Ectodermal cell (in vitro differentiated cells): ENCODE measurements at regions not wholly inside any gene's neighbourhood (a gene's known extent, or its start where the extent isn't known, plus 50 kb on each side); places are given as distances from the start of the nearest gene placed in this dataset.
"Not testable (repeated sequence)": the region's sequence is repeated elsewhere in the genome, so short reads cannot be mapped to it uniquely, and the experiment has no call there.

Experiments
- H3K27ac ChIP-seq: 2 replicates; pipeline ENCODE4 v1.7.0; 2013; ENCODE audit warnings: mild to moderate bottlenecking, low read depth, low read length; ENCODE audit not compliant: insufficient read depth, poor library complexity, severe bottlenecking
- H3K27me3 ChIP-seq: 2 replicates; pipeline ENCODE4 v1.7.0; 2013; ENCODE audit warnings: mild to moderate bottlenecking, low read length; ENCODE audit not compliant: insufficient read depth, control insufficient read depth, poor library complexity, severe bottlenecking
- H3K36me3 ChIP-seq: one replicate; pipeline ENCODE4 v1.7.0; 2013; ENCODE audit warnings: low read length; ENCODE audit not compliant: control insufficient read depth, insufficient read depth
- H3K4me1 ChIP-seq: one replicate; pipeline ENCODE4 v1.7.0; 2013; ENCODE audit warnings: low read length; ENCODE audit not compliant: control insufficient read depth, insufficient read depth
- H3K4me3 ChIP-seq: 2 replicates; pipeline ENCODE4 v1.7.0; 2013; ENCODE audit warnings: low read depth, low read length, control low read depth; ENCODE audit not compliant: insufficient read depth
- H3K9me3 ChIP-seq: 2 replicates; pipeline ENCODE4 v1.7.0; 2013; ENCODE audit warnings: mild to moderate bottlenecking, low read length, moderate library complexity; ENCODE audit not compliant: control insufficient read depth
- WGBS, 2 experiments: methylation state at CpG; one replicate each; pipeline ENCODE4 v1.1.7; 2013; ENCODE audit warnings: missing lambda C conversion rate in 2 of 2; 5-methylcytosine and 5-hydroxymethylcytosine counted together

DNA sequence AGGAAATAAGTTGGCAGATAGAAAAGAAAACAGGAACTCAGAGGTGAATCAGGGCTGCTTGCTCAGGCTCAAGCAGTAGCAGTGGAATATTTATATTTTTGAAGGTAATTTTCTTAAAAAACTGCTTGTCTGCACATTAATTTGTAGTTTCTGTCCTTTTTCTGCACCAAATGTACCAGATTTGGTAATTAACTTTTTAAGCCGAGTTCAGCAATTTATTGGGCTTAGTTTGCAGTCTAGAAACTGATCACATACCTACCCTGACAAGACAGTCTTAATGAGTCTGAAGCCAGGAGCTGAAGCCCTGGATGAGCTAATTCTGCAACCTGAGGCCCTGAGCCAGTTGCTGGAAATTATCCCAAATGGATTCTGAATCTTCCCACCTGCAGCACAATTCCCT lies 647.0 kb downstream of the TDRD15 start:
- Histone ChIP-seq H3K9me3 (no peaks in the 10 kb centered on the region), H3K27me3 (no peaks in the 10 kb centered on the region), H3K36me3 (no peaks in the 10 kb centered on the region), H3K27ac (no peak overlapping the region), H3K4me3 (no peak overlapping the region), H3K4me1 (no peaks in the 10 kb centered on the region)
- WGBS, 2 experiments = 95 to 100% methylated on average over 1 of the region's 1 CpG

DNA sequence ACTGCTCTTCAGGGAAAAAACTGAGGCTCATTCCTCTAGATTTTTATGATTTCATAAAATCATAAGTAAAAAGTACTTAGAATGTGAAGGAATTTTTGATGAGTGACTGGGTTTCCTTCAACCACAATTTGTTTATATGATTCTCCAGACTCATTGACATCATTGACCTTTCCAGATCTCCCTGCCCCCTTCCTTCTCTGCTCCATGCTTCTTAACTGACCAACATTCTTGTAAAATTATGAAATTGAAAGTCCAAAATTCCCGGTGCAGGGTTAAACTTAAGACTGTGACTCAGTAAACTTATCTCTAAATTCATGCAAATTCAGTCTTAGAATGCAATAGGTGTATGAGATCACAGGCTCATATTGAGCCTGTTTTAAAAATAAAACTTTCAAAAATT lies 648.9 kb downstream of the TDRD15 start:
- Histone ChIP-seq H3K36me3 (no peaks in the 10 kb centered on the region), H3K27ac (no peak overlapping the region), H3K4me1 (no peaks in the 10 kb centered on the region), H3K4me3 (no peak overlapping the region), H3K9me3 (no peaks in the 10 kb centered on the region), H3K27me3 (no peaks in the 10 kb centered on the region)
- WGBS, 2 experiments = 93 to 100% methylated on average over 1 of the region's 1 CpG

DNA sequence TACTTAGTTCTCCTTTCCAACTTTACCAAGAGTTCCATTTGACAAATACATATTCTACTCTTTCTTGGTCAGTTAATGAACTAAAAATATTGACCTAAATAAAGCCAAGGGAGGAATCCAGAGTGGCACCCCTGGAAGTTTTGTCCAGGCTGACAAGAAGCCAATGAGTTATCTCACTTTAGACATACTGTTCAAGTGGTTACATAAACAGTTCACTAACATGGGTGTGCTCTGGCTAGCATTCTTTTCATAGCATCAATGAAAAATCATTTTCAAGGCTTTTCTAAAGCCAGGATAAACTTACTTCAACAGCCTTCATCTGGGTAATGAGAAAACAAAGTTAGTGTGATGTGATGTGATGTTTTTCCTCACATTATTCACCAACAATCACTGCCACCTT lies 649.4 kb downstream of the TDRD15 start:
- no peaks in the 10 kb centered on the region for H3K9me3 ChIP-seq
- no peaks in the 10 kb centered on the region for H3K27me3 ChIP-seq
- H3K4me1 ChIP-seq = no peaks in the 10 kb centered on the region
- no peak overlapping the region for H3K4me3 ChIP-seq
- no peak overlapping the region for H3K27ac ChIP-seq
- H3K36me3 ChIP-seq = no peaks in the 10 kb centered on the region

DNA sequence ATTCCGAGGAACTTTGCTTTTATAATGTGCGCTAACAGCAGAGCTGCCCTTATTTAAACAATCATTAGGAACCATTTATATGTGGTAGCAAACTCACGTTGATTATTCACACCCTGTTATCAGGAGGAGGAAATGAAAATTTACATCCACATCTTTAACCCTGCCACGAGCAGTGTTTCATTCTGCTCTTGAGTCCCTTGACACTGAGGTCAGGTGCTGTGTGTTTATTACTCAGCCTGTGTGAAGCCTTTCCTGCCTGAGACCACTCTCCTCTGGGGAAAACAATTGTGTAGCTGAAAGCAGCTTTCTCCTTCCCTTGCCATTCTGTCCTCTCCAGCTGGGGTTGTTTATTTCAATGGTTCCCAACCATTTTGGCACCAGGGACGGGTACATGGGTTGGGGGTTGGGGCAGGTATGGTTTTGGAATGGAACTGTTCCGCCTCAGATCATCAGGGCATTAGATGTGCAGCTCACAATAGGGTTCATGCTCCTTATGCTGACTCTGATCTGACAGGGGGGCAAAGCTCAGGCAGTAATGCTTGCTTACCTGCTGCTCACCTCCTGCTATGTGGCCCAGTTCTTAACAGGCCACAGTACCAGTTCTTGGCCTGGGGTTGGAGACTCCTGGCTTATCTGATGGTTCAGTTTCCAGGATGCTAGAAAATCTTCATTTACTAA lies 651.1 kb downstream of the TDRD15 start:
- H3K4me1 ChIP-seq = no peaks in the 10 kb centered on the region
- WGBS, 2 experiments = 80 to 81% methylated on average over 6 of the region's 6 CpGs
- no peaks in the 10 kb centered on the region for H3K36me3 ChIP-seq
- no peak overlapping the region for H3K4me3 ChIP-seq
- no peak overlapping the region for H3K27ac ChIP-seq
- no peaks in the 10 kb centered on the region for H3K27me3 ChIP-seq
- H3K9me3 ChIP-seq = no peaks in the 10 kb centered on the region

DNA sequence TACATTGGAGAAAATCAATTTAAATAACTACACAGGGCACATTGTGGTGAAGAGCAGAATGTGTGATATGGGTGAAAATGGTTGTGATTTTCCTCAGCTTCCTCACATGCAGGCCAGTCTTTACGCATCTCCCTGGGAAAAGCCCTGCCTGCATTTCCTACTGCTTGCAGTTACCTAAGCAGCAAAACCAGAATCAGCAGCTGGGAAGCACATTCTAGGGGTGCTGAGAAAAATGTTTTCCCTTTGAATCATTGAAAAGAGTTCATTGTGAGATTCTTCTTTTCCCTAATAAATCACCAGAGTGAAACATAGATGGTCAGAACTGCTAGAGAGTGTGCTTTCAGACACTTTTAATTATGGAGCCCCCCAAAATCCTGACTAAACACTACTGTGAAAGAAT lies 656.0 kb downstream of the TDRD15 start:
- H3K27me3 ChIP-seq = no peaks in the 10 kb centered on the region
- no peak overlapping the region for H3K27ac ChIP-seq
- WGBS, 2 experiments = 95 to 100% methylated on average over 1 of the region's 1 CpG
- H3K9me3 ChIP-seq = no peaks in the 10 kb centered on the region
- no peaks in the 10 kb centered on the region for H3K4me1 ChIP-seq
- H3K4me3 ChIP-seq = no peak overlapping the region
- H3K36me3 ChIP-seq = no peaks in the 10 kb centered on the region

DNA sequence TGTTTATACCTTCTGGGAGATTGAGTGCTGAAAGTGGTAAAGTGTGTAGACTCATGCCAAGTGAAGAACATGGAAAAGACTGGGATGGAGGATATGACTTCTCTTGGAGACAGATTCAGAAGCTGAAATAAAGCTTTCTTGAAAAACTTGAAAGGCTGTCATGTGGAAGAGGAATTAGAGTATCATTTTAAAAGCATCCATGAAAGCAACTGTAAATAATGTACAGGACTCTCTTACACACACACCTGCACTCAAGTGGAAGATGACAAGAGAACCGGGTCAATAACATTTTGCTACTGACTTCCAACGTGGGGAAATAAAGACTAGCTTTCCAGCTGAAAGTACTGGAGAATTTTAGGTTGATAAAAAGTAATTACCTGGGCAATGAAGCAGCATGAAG lies 658.2 kb downstream of the TDRD15 start:
- 96 to 97% methylated on average over 2 of the region's 2 CpGs for WGBS, 2 experiments
- H3K4me3 ChIP-seq = no peak overlapping the region

DNA sequence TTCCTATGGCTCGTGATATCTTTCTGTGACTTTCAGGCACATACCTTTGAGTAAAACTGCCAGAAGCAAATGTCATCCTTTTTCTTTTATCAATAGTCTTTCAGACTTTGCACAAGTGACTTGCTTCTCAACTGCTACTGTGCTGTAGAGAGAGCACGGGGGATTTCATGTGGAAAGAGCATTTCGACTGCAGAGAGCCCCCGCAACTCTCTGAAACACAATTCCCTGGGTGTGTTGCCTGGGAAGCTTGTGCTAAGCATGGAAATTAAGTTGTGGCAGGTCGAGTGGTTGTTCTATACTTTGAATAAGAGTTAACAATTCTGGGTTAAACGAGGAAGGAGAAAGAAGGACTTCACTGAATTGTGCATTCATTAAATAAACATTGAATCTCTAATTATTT lies 659.1 kb downstream of the TDRD15 start:
- no peaks in the 10 kb centered on the region for H3K27me3 ChIP-seq

More for the DNA sequence above, 658.2 kb downstream of the TDRD15 start:
- Histone ChIP-seq H3K36me3 (no peaks in the 10 kb centered on the region), H3K27ac (no peak overlapping the region), H3K9me3 (no peaks in the 10 kb centered on the region), H3K4me1 (no peaks in the 10 kb centered on the region), H3K27me3 (no peaks in the 10 kb centered on the region)

DNA sequence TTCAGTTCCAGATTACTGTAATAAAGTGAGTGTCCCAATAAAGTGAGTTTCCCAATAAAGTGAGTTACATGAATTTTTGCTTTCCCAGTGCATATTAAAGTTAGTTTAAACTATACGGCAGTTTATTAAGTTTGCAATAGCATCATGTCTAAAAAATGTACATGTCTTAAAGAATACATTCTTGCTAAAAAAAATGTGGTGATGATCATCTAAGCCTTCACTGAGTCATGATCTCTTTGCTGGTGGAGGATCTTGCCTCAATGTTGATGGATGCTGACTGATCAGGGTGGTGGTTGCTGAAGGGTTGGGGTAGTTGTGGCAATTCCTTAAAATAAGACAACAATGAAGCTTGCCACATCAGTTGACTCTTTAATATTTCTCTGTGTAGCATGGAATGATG lies 664.2 kb downstream of the TDRD15 start:
- Histone ChIP-seq H3K27ac (no peak overlapping the region), H3K36me3 (no peaks in the 10 kb centered on the region), H3K4me3 (no peak overlapping the region), H3K9me3 (no peaks in the 10 kb centered on the region), H3K4me1 (no peaks in the 10 kb centered on the region), H3K27me3 (no peaks in the 10 kb centered on the region)
- no CpG with 5 or more reads among the region's 1 CpG for WGBS, 2 experiments

More for the DNA sequence above, 659.1 kb downstream of the TDRD15 start:
- no peaks in the 10 kb centered on the region for H3K36me3 ChIP-seq
- no peak overlapping the region for H3K27ac ChIP-seq
- 86 to 90% methylated on average over 5 to 6 of the region's 6 CpGs for WGBS, 2 experiments
- no peaks in the 10 kb centered on the region for H3K4me1 ChIP-seq
- no peaks in the 10 kb centered on the region for H3K9me3 ChIP-seq
- H3K4me3 ChIP-seq = no peak overlapping the region

DNA sequence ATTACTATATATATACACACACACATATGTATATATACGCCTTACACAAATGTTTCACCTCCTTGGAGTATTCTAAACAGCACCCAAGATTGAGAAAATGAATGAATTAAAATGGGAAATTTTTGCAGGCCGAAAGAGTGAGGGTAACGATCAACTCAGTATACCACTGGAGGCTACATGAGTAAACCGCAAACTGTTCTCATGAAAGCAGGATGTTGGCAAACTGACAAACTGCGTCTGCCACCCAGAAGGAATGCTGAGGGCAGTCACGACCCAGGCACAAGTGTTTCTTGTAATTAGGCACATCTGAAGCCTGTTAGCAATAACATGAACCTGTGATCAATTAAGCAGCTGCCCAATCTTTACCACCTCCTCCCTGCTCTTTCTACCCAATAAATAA lies 666.5 kb downstream of the TDRD15 start:
- H3K36me3 ChIP-seq, H3K9me3 ChIP-seq, H3K4me1 ChIP-seq, H3K27me3 ChIP-seq, H3K4me3 ChIP-seq, H3K27ac ChIP-seq: not testable (repeated sequence)
- 89 to 91% methylated on average over 5 of the region's 6 CpGs for WGBS, 2 experiments

DNA sequence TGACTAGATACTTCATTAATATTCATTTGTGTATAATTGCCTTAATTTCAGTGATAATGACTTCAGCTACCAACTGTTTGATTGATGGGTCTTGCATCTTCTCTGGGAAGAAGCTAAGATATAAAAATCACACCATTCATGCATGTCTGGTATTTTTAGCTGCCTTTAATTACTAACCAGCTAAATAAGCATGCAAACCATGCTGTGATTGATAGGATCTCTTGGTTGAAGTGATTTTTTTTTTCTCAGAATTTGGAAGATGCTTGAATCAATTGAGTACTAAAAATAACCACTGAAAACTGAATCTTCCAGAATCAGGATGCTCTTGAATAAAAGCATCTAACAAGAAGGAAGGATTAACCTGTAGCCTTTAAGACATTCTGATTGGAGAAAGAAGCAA lies 668.8 kb downstream of the TDRD15 start:
- H3K27me3 ChIP-seq = no peaks in the 10 kb centered on the region
- H3K4me3 ChIP-seq = no peak overlapping the region
- H3K27ac ChIP-seq = no peak overlapping the region
- H3K36me3 ChIP-seq = no peaks in the 10 kb centered on the region
- no peaks in the 10 kb centered on the region for H3K4me1 ChIP-seq
- H3K9me3 ChIP-seq = no peaks in the 10 kb centered on the region

DNA sequence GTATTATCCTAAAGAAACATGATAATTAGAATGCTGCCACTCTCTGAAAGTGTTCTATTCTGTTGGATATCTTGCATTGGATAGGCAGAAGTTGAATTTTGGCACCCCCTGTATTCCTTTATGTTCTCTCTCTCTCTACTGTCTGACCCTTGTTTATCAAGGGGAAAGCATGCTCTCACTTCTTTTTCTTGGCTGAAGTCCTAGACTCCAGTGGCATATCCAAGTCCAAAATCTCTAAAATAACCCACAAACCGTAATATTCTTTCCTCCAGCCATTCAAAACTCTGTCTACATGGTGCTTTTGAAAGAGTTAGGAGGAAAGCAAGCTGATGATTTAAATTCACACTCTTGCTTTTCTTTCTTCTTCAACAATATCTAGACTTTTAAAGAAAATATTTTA lies 669.7 kb downstream of the TDRD15 start:
- Histone ChIP-seq H3K4me3 (no peak overlapping the region), H3K36me3 (no peaks in the 10 kb centered on the region), H3K27ac (no peak overlapping the region), H3K9me3 (no peaks in the 10 kb centered on the region), H3K27me3 (no peaks in the 10 kb centered on the region), H3K4me1 (no peaks in the 10 kb centered on the region)
- WGBS, 2 experiments = 93 to 100% methylated on average over 1 of the region's 1 CpG
